H9 (cell line): ENCODE measurements at regions not wholly inside any gene's neighbourhood (a gene's known extent, or its start where the extent isn't known, plus 50 kb on each side); places are given as distances from the start of the nearest gene placed in this dataset.

Experiments
- DNase-seq: peaks from one replicate; pipeline ENCODE4 v3.0.0-alpha.2; 2017
- H2AFZ ChIP-seq: one replicate; pipeline ENCODE4 v1.6.1; 2013; ENCODE audit warnings: mild to moderate bottlenecking, low read length, control low read depth, moderate library complexity
- H2AK5ac ChIP-seq: 2 replicates; pipeline ENCODE4 v1.6.1; 2013; ENCODE audit warnings: low read length, control low read depth, mixed read lengths; ENCODE audit not compliant: insufficient read length
- H2BK120ac ChIP-seq: one replicate; pipeline ENCODE4 v1.6.1; 2013; ENCODE audit warnings: low read depth, mild to moderate bottlenecking, low read length, control low read depth, inconsistent platforms; ENCODE audit not compliant: poor library complexity, severe bottlenecking
- H2BK12ac ChIP-seq: 2 replicates; pipeline ENCODE4 v1.6.1; 2013; ENCODE audit warnings: low read length, control low read depth, mixed read lengths, low read depth; ENCODE audit not compliant: insufficient read length
- H2BK15ac ChIP-seq: 2 replicates; pipeline ENCODE4 v1.6.1; 2013; ENCODE audit warnings: low read depth, low read length, control low read depth
- H2BK20ac ChIP-seq: one replicate; pipeline ENCODE4 v1.6.1; 2013; ENCODE audit warnings: low read depth, mild to moderate bottlenecking, low read length, control low read depth, inconsistent platforms; ENCODE audit not compliant: poor library complexity, severe bottlenecking
- H2BK5ac ChIP-seq: 2 replicates; pipeline ENCODE4 v1.6.1; 2013; ENCODE audit warnings: low read length, control low read depth, mixed read lengths; ENCODE audit not compliant: insufficient read length
- H3K14ac ChIP-seq: 2 replicates; pipeline ENCODE4 v1.6.1; 2013; ENCODE audit warnings: low read length, control low read depth; ENCODE audit not compliant: insufficient read depth
- H3K18ac ChIP-seq: 2 replicates; pipeline ENCODE4 v1.6.1; 2013; ENCODE audit warnings: low read depth, mild to moderate bottlenecking, mixed read lengths, low read length, control low read depth; ENCODE audit not compliant: insufficient read length
- H3K23ac ChIP-seq: 2 replicates; pipeline ENCODE4 v1.6.1; 2013; ENCODE audit warnings: low read length, control low read depth, mixed read lengths, low read depth; ENCODE audit not compliant: insufficient read length
- H3K23me2 ChIP-seq: 2 replicates; pipeline ENCODE4 v1.6.1; 2013; ENCODE audit warnings: low read depth, mild to moderate bottlenecking, mixed read lengths, low read length, control low read depth; ENCODE audit not compliant: insufficient read length, poor library complexity, severe bottlenecking
- H3K27ac ChIP-seq: 2 replicates; pipeline ENCODE4 v1.5.1; 2013; ENCODE audit warnings: low read length, control low read depth, mixed read lengths, low read depth; ENCODE audit not compliant: insufficient read length
- H3K27me3 ChIP-seq: 2 replicates; pipeline ENCODE4 v1.6.1; 2013; ENCODE audit warnings: low read length, control low read depth, inconsistent platforms; ENCODE audit not compliant: insufficient read depth
- H3K4ac ChIP-seq: 2 replicates; pipeline ENCODE4 v1.6.1; 2013; ENCODE audit warnings: low read depth, mild to moderate bottlenecking, control low read depth, inconsistent platforms, low read length, moderate library complexity
- H3K4me1 ChIP-seq: 2 replicates; pipeline ENCODE4 v1.6.1; 2013; ENCODE audit warnings: low read length, control low read depth, inconsistent platforms; ENCODE audit not compliant: insufficient read depth
- H3K4me2 ChIP-seq: 2 replicates; pipeline ENCODE4 v1.6.1; 2013; ENCODE audit warnings: low read length, control low read depth, mixed read lengths; ENCODE audit not compliant: insufficient read length, insufficient read depth
- H3K56ac ChIP-seq: 2 replicates; pipeline ENCODE4 v1.6.1; 2013; ENCODE audit warnings: low read depth, mild to moderate bottlenecking, mixed read lengths, low read length, control low read depth; ENCODE audit not compliant: insufficient read length
- H3K79me1 ChIP-seq: 2 replicates; pipeline ENCODE4 v1.6.1; 2013; ENCODE audit warnings: low read depth, mild to moderate bottlenecking, moderate library complexity, low read length, control low read depth, inconsistent platforms; ENCODE audit not compliant: insufficient read depth, poor library complexity, severe bottlenecking
- H3K79me2 ChIP-seq: 2 replicates; pipeline ENCODE4 v1.6.1; 2013; ENCODE audit warnings: low read length, control low read depth, inconsistent platforms; ENCODE audit not compliant: insufficient read depth
- H3K9ac ChIP-seq: 2 replicates; pipeline ENCODE4 v1.6.1; 2013; ENCODE audit warnings: low read length, control low read depth, mixed read lengths; ENCODE audit not compliant: insufficient read length; ENCODE audit errors: extremely low read depth
- H3K9me3 ChIP-seq: one replicate; pipeline ENCODE4 v1.6.1; 2013; ENCODE audit warnings: low read depth, low read length, inconsistent platforms; ENCODE audit not compliant: control insufficient read depth
- H3T11ph ChIP-seq: one replicate; pipeline ENCODE4 v1.6.1; 2013; ENCODE audit warnings: mild to moderate bottlenecking, low read length, control low read depth, inconsistent platforms
- H4K20me1 ChIP-seq: one replicate; pipeline ENCODE4 v1.6.1; 2013; ENCODE audit not compliant: control insufficient read depth, insufficient read length, insufficient read depth
- H4K5ac ChIP-seq: 2 replicates; pipeline ENCODE4 v1.6.1; 2013; ENCODE audit warnings: low read depth, mild to moderate bottlenecking, mixed read lengths, low read length, control low read depth; ENCODE audit not compliant: insufficient read length
- H4K8ac ChIP-seq: replicated peaks from 2 replicates; pipeline ENCODE4 v1.6.1; 2013; ENCODE audit warnings: low read length, control low read depth, mixed read lengths, low read depth; ENCODE audit not compliant: insufficient read length
- H4K91ac ChIP-seq: 2 replicates; pipeline ENCODE4 v1.6.1; 2013; ENCODE audit warnings: low read depth, mild to moderate bottlenecking, moderate library complexity, mixed read lengths, low read length, control low read depth; ENCODE audit not compliant: insufficient read length
- H3K27ac Mint-ChIP-seq, 3 experiments: 2 replicates in 2 of 3; 3 replicates in 1 of 3; pipeline ENCODE4 v1.8.0; 2020 to 2021; ENCODE audit warnings: mixed read lengths in 3 of 3, mild to moderate bottlenecking in 1 of 3, moderate library complexity in 1 of 3
- H3K27me3 Mint-ChIP-seq: 2 replicates; pipeline ENCODE4 v1.8.0; 2021; ENCODE audit warnings: low read depth, mild to moderate bottlenecking, moderate library complexity, mixed read lengths
- H3K36me3 Mint-ChIP-seq, 3 experiments: 2 replicates in 2 of 3; 3 replicates in 1 of 3; pipeline ENCODE4 v1.8.0; 2020 to 2021; ENCODE audit warnings: low read depth in 3 of 3, mixed read lengths in 3 of 3; ENCODE audit not compliant: insufficient read depth in 1 of 3
- H3K4me1 Mint-ChIP-seq, 2 experiments: 2 replicates each; pipeline ENCODE4 v1.8.0; 2020; ENCODE audit warnings: mixed read lengths in 2 of 2
- H3K4me3 Mint-ChIP-seq, 2 experiments: 2 replicates in 1 of 2; 3 replicates in 1 of 2; pipeline ENCODE4 v1.8.0; 2020 to 2021; ENCODE audit warnings: mild to moderate bottlenecking in 2 of 2, mixed read lengths in 2 of 2, moderate library complexity in 1 of 2
- H3K9me3 Mint-ChIP-seq, 2 experiments: 2 replicates in 1 of 2; 3 replicates in 1 of 2; pipeline ENCODE4 v1.8.0; 2020; ENCODE audit warnings: mild to moderate bottlenecking in 2 of 2, mixed read lengths in 2 of 2, moderate library complexity in 1 of 2
- WGBS: extraction: QIAGEN DNeasy Blood & Tissue Kit; methylation state at CpG from one replicate; pipeline ENCODE4 v1.1.7; 2013; ENCODE audit warnings: missing lambda C conversion rate, low lambda C conversion rate, mixed read lengths; ENCODE audit not compliant: insufficient read length; ENCODE audit errors: extremely low coverage; 5-methylcytosine and 5-hydroxymethylcytosine counted together
- TF ChIP-seq, protein P1 (sequence below): fragments of 200-600 bp; sonication (generic); conservative IDR thresholded peaks from 3 replicates; pipeline ENCODE4 v1.8.0; 2021; ENCODE audit warnings: antibody characterized with exemption, mild to moderate bottlenecking

DNA sequence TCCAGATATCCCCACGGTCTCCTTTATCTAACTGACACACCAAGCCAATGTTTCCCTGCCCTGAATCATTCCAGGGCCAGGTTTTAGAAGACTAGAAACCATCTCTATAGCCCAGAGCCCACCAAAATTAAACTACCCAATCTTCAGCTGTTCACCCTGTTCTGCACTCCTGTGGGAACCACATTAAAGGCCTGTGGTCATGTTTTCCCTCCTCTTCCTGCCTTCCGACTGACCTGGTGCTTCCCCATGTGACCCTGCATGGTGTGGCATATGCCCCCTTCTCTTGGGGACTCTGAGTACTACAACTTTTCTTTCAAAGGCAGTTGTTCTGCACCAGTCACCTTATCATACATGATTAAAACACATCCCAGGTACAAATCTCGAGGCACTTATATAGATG is 155.0 kb downstream of the TMEM200A start:
- no CpG with 5 or more reads among the region's 3 CpGs for WGBS
- no peak overlapping the region for H2BK12ac ChIP-seq
- H3K79me1 ChIP-seq = no peaks in the 10 kb centered on the region
- no peak overlapping the region for H3K18ac ChIP-seq
- Mint-ChIP-seq H3K36me3 (no peaks in the 10 kb centered on the region), H3K27ac (no peak overlapping the region), H3K9me3 (no peaks in the 10 kb centered on the region; a peak in 2 of 5 replicates), H3K4me1 (no peaks in the 10 kb centered on the region), H3K4me3 (no peak overlapping the region), H3K27me3 (no peaks in the 10 kb centered on the region)
- no peak overlapping the region for H4K91ac ChIP-seq
- H4K8ac ChIP-seq = no peak overlapping the region
- TF ChIP-seq, protein P1, sequence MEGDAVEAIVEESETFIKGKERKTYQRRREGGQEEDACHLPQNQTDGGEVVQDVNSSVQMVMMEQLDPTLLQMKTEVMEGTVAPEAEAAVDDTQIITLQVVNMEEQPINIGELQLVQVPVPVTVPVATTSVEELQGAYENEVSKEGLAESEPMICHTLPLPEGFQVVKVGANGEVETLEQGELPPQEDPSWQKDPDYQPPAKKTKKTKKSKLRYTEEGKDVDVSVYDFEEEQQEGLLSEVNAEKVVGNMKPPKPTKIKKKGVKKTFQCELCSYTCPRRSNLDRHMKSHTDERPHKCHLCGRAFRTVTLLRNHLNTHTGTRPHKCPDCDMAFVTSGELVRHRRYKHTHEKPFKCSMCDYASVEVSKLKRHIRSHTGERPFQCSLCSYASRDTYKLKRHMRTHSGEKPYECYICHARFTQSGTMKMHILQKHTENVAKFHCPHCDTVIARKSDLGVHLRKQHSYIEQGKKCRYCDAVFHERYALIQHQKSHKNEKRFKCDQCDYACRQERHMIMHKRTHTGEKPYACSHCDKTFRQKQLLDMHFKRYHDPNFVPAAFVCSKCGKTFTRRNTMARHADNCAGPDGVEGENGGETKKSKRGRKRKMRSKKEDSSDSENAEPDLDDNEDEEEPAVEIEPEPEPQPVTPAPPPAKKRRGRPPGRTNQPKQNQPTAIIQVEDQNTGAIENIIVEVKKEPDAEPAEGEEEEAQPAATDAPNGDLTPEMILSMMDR = no peak
- H4K20me1 ChIP-seq = no peaks in the 10 kb centered on the region
- H3K79me2 ChIP-seq = no peaks in the 10 kb centered on the region
- DNase-seq = no peak
- H3K23me2 ChIP-seq = no peaks in the 10 kb centered on the region
- no peak overlapping the region for H3K14ac ChIP-seq
- H3K9ac ChIP-seq = no peak overlapping the region
- H2BK5ac ChIP-seq = no peak overlapping the region
- no peak overlapping the region for H3K4ac ChIP-seq
- H4K5ac ChIP-seq = no peak overlapping the region
- no peak overlapping the region for H3K23ac ChIP-seq
- no peak overlapping the region for H3K27ac ChIP-seq
- H2BK20ac ChIP-seq = no peak overlapping the region
- no peak overlapping the region for H3T11ph ChIP-seq
- no peak overlapping the region for H2BK120ac ChIP-seq
- no peaks in the 10 kb centered on the region for H3K9me3 ChIP-seq
- no peak overlapping the region for H2AFZ ChIP-seq
- no peak overlapping the region for H3K4me2 ChIP-seq
- H3K27me3 ChIP-seq = no peaks in the 10 kb centered on the region
- H2AK5ac ChIP-seq = no peak overlapping the region
- H2BK15ac ChIP-seq = no peak overlapping the region
- no peaks in the 10 kb centered on the region for H3K4me1 ChIP-seq
- no peak overlapping the region for H3K56ac ChIP-seq
